HepG2 (cell line): ENCODE measurements at regions not wholly inside any gene's neighbourhood (a gene's known extent, or its start where the extent isn't known, plus 50 kb on each side); places are given as distances from the start of the nearest gene placed in this dataset.

Source experiments
- ATAC-seq: fragments of 200-7000 bp; cut with Tn5 transposase; 3 replicates; pipeline ENCODE4 v1.9.1; 2020; ENCODE audit warnings: mild to moderate bottlenecking, moderate library complexity
- BruUV-seq: library from RNA; stranded (reverse); fragments of 400-500 nt; replicated peaks from 2 replicates; lab custom pipeline; 2021; lab: Mats Ljungman, UMichigan
- CTCF ChIA-PET: fragments of 300-600 bp; formaldehyde crosslinking; extraction: SDS; loops from one replicate; lab custom pipeline; 2021; ENCODE audit warnings: low total read pairs, inconsistent platforms, low intra/inter-chr PET ratio; lab: Yijun Ruan, JAX
- POLR2A ChIA-PET: fragments of 350-600 bp; sonication (Branson Sonifier 250); formaldehyde crosslinking; loops from one replicate; lab custom pipeline; 2020; ENCODE audit warnings: antibody characterized with exemption, inconsistent platforms; lab: Yijun Ruan, JAX
- DNase-seq: peaks from one replicate; pipeline ENCODE4 v3.0.0-alpha.2; 2015; ENCODE audit warnings: low spot score
- FAIRE-seq: peaks from 3 replicates; lab custom pipeline; 2011; peaks lifted over from hg19 to GRCh38; lab: Jason Lieb, UNC
- H2AFZ ChIP-seq: one replicate; pipeline ENCODE4 v1.6.1; 2011; ENCODE audit warnings: low read length, inconsistent platforms
- H3K27ac ChIP-seq: fragments of 300-600 bp; 3 replicates; pipeline ENCODE4 v1.8.0; 2011; ENCODE audit warnings: mixed run types, mild to moderate bottlenecking, mixed read lengths, low read length, inconsistent platforms; ENCODE audit not compliant: insufficient read depth; ENCODE audit errors: extremely low read length
- H3K27me3 ChIP-seq, 2 experiments: fragments of 200-600 bp in 1 of 2; 2 replicates in 1 of 2; 3 replicates in 1 of 2; pipeline versions ENCODE4 v1.6.0 to v1.8.0; 2011; ENCODE audit warnings: low read length in 2 of 2, mild to moderate bottlenecking in 2 of 2, moderate library complexity in 2 of 2, inconsistent platforms in 1 of 2; ENCODE audit not compliant: insufficient read depth in 2 of 2, control insufficient read depth in 1 of 2
- H3K36me3 ChIP-seq, 2 experiments: fragments of 200-600 bp in 1 of 2; replicated peaks in 1 of 2; 2 replicates in 1 of 2; 3 replicates in 1 of 2; pipeline versions ENCODE4 v1.5.1 to v1.8.0; 2011; ENCODE audit warnings: low read length in 2 of 2, inconsistent platforms in 1 of 2; ENCODE audit not compliant: insufficient read depth in 2 of 2, control insufficient read depth in 1 of 2
- H3K4me1 ChIP-seq: 2 replicates; pipeline ENCODE4 v1.5.1; 2012; ENCODE audit warnings: low read length, inconsistent platforms; ENCODE audit not compliant: insufficient read depth
- H3K4me2 ChIP-seq: 2 replicates; pipeline ENCODE4 v1.6.0; 2011; ENCODE audit warnings: low read depth, low read length, inconsistent platforms
- H3K4me3 ChIP-seq, 3 experiments: fragments of 200-600 bp in 1 of 3; sonication (generic), shearing (Covaris generic) in 1 of 3; replicated peaks in 1 of 3; 2 replicates each; pipeline ENCODE4 v1.5.1; 2011 to 2016; ENCODE audit warnings: low read length in 3 of 3, inconsistent platforms in 2 of 3, low read depth in 2 of 3, mild to moderate bottlenecking in 2 of 3, control low read depth in 1 of 3, mixed read lengths in 1 of 3; ENCODE audit not compliant: insufficient read depth in 1 of 3
- H3K79me2 ChIP-seq: one replicate; pipeline ENCODE4 v1.6.1; 2011; ENCODE audit warnings: low read length, inconsistent platforms; ENCODE audit not compliant: insufficient read depth
- H3K9ac ChIP-seq: 2 replicates; pipeline ENCODE4 v1.6.0; 2011; ENCODE audit warnings: mild to moderate bottlenecking, low read depth, low read length, inconsistent platforms; ENCODE audit not compliant: insufficient read depth
- H3K9me3 ChIP-seq: 2 replicates; pipeline ENCODE4 v1.5.1; 2012; ENCODE audit warnings: mild to moderate bottlenecking, low read length
- H4K20me1 ChIP-seq: 2 replicates; pipeline ENCODE4 v1.6.0; 2011; ENCODE audit warnings: inconsistent platforms, mild to moderate bottlenecking, low read length, moderate library complexity; ENCODE audit not compliant: insufficient read depth
- FOXA1 ChIP-seq, 2 experiments: fragments of 450-650 bp in 1 of 2; sonication (generic) in 1 of 2; formaldehyde crosslinking in 1 of 2; IDR thresholded peaks; 2 replicates each; pipeline versions ENCODE4 v1.4.0 to v1.6.1; 2016 to 2020; ENCODE audit warnings: missing genetic modification reagents in 1 of 2
- MXD4 ChIP-seq: IDR thresholded peaks from 2 replicates; pipeline ENCODE4 v1.6.1; 2016; ENCODE audit warnings: mild to moderate bottlenecking, missing biosample characterization, missing genetic modification reagents
- SRSF9 ChIP-seq: fragments of 200-400 bp; formaldehyde crosslinking; IDR thresholded peaks from 2 replicates; pipeline ENCODE4 v1.6.1; 2018; ENCODE audit warnings: borderline replicate concordance, mild to moderate bottlenecking, low read depth, low read length; ENCODE audit not compliant: insufficient read depth, poor library complexity, severe bottlenecking
- ZNF616 ChIP-seq: sonication (generic); formaldehyde crosslinking; IDR thresholded peaks from 2 replicates; pipeline ENCODE4 v1.5.0; 2020; ENCODE audit warnings: low read depth, mild to moderate bottlenecking, missing genetic modification reagents
- ZNF792 ChIP-seq: IDR thresholded peaks from 2 replicates; pipeline ENCODE4 v1.6.1; 2016
- WGBS: methylation state at CpG from one replicate; pipeline ENCODE4 v1.1.6; 2017; ENCODE audit warnings: low lambda C conversion rate; 5-methylcytosine and 5-hydroxymethylcytosine counted together
- in situ Hi-C: cut with HindIII; loops from 2 replicates; pipeline ENCODE4 v1.10.0; 2017; ENCODE audit warnings: low pct_unique_long_range_greater_than_20kb; ENCODE audit not compliant: extremely low pct_ligation_motif_present
- intact Hi-C: fragments of 100-400 bp; cut with micrococcal nuclease; formaldehyde crosslinking; loops from one replicate; pipeline ENCODE4 v1.10.0; 2022; ENCODE audit not compliant: unreplicated experiment

DNA sequence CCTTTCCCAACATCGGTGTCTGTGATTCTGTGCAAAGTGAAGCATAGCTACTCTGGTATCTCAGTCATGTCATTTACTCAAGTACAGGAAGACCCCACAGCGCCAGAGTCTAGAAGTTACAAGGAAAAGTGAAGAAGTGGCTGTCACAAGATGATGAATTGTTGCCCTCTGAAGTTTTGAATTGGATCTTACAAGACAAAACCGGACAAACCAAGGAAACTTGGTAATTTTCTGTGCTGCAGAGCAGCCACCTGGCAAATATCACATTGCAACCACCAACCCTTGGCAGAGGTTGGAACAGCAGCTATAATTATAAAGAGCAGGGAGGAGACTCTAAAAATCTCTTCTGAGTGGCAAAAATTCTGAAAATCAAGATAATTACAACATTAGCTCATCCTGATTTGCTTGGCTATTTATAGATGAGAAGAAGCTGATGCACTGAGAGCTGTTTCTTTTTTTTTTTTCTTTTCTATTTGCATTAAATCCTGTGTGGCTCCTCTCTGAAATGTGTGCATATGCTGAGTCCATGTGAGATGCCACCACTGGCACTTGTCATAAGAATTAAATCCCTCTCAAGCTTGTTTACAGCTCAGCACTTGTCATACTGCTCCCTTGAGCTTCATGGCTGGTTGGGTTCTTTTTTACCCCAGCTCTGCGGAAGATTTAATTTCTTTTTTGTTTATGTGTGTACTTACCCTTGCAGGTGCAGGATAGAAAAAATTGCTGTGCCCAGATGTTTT is 68.0 kb upstream of the MNS1 start:
- FAIRE-seq = no peak

DNA sequence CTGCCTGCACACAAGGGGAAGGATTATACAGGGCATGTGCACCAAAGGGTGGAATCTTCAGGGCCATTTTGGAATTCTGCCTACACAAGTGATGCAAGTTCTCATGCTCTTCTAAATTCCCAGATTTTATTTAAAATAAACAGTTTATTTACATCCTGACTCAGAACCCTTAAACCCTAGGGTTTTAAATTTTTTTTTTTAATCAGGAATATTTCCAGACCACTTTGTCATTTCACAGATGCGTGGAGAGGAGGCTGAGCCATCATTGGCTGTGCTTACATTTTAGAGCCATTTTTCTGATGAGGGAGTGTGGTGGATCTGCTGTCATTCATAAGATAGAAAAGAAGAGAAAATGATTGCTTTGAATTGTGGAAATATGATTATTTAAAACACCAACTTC is 65.2 kb upstream of the MNS1 start:
- no peak overlapping the region for H3K27ac ChIP-seq
- H3K36me3 ChIP-seq = no peaks in the 10 kb centered on the region
- intact Hi-C loops = no loop called here
- no peak for DNase-seq
- in situ Hi-C loops = no loop called here
- BruUV-seq = no TSS peak
- ChIA-PET CTCF (no interaction called here), POLR2A (no interaction called here)
- H3K4me3 ChIP-seq = no peak overlapping the region
- H3K79me2 ChIP-seq = no peaks in the 10 kb centered on the region
- peaks cover 0 to 11% of the 10 kb centered on the region in 2 experiments; a peak in 2 of 5 replicates for H3K27me3 ChIP-seq
- no peak for ATAC-seq
- no peaks in the 10 kb centered on the region for H3K9me3 ChIP-seq
- no peak for TF ChIP-seq MXD4 (CRISPR knock-in tag)
- no peak for TF ChIP-seq SRSF9
- no peak for TF ChIP-seq ZNF792 (CRISPR knock-in tag)
- H2AFZ ChIP-seq = no peak overlapping the region
- H3K4me2 ChIP-seq = no peak overlapping the region
- no peaks in the 10 kb centered on the region for H4K20me1 ChIP-seq
- 0% methylated on average over 1 of the region's 1 CpG for WGBS
- H3K9ac ChIP-seq = no peak overlapping the region
- no peak for FAIRE-seq
- H3K4me1 ChIP-seq = no peaks in the 10 kb centered on the region

More for the DNA sequence above, 68.0 kb upstream of the MNS1 start:
- Histone ChIP-seq H3K4me3 (no peak overlapping the region), H3K4me1 (no peaks in the 10 kb centered on the region), H3K9me3 (no peaks in the 10 kb centered on the region), H3K36me3 (no peaks in the 10 kb centered on the region), H4K20me1 (no peaks in the 10 kb centered on the region), H3K4me2 (no peak overlapping the region), H3K9ac (no peak overlapping the region), H3K27me3 (peaks cover 0 to 11% of the 10 kb centered on the region in 2 experiments; a peak in 2 of 5 replicates), H3K79me2 (no peaks in the 10 kb centered on the region), H3K27ac (no peak overlapping the region), H2AFZ (no peak overlapping the region)
- in situ Hi-C loops = no loop called here
- ChIA-PET CTCF (no interaction called here), POLR2A (no interaction called here)
- 44% methylated on average over 4 of the region's 4 CpGs for WGBS
- BruUV-seq = no TSS peak
- TF ChIP-seq FOXA1 (IDR thresholded peaks at IDR 0.05) (no peak), FOXA1 (CRISPR knock-in tag; IDR thresholded peaks at IDR 0.05) (no peak), ZNF616 (no peak)
- ATAC-seq (no peak), DNase-seq (no peak)
- intact Hi-C loops = no loop called here
